GM21576 (cell line): ENCODE measurements at regions not wholly inside any gene's neighbourhood (a gene's known extent, or its start where the extent isn't known, plus 50 kb on each side); places are given as distances from the start of the nearest gene placed in this dataset.
"Not testable (repeated sequence)": the region's sequence is repeated elsewhere in the genome, so short reads cannot be mapped to it uniquely, and the experiment has no call there.

ENCODE experiments used
- ATAC-seq: cut with Tn5 transposase; IDR thresholded peaks from one replicate; pipeline ENCODE4 v1.9.1; 2021; ENCODE audit warnings: mild to moderate bottlenecking, moderate library complexity; ENCODE audit not compliant: unreplicated experiment

DNA sequence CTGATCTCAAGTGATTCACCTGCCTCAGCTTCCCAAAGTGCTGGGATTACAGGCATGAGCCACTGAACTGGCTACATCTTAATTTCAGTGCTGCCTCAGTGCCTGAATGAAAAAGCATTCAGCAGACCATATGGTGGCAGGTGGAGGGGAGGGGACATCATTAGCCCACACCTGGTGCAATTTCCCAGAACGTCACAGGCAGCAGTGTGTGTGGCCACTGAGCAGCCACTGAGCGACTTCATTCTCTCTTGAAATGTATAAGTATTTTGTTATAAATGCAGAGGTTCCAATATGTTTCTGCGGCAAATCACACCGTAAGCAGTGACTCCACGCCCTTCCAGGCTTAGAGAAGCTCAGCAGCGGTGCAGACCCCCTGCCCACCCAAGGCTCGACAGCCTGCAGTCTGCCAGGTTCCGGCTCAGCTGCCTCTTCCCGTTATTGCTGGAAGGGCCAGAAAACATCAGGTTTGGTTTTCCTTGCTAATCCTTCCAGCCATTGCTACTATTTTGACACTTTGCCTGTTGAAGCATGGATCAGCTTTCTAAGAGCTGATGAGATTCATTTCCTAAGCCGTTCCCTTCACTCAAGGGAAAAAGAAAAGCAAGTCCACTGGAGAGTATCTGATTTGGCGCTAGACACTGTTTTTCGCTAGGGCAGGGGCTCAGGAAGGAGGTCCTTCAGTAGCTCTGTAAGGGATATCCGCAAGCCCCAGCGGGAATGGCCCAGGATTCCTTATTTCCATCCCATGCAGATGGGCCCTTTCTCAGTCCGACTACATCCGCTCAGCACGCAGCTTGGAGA is 250.7 kb downstream of the VAPA start:
- ATAC-seq: no peak

DNA sequence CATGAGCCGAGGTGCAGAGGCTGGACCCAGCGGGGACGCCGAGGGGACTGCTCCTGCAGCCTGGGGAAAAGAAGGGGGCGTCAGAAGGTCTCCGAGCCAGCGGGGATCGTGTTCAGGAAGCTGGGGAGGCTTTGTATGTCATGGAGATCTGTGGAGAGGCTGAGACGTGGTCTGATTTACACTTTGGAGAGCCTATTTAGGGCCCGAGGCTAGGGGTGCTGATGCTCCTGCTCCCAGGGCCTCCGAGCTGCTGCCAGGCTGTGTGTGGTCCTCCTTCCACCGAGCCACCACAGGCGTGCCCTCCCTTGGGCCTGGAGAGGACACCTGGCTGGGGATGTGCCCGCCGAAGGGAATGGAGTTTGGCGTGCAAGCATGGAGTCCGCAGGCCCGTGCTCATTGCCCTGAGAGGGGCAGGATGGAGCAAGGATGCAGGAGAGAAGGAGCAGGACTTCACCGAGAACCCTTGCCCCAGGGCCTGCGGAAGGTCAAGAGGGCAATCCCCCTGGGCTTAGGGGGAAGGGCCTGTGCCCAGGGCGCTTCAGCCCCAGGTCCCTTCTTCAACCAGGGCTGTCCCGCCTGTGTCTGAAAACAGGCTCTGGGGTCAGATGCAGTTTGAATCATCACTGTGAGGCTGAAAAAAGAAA is 252.5 kb downstream of the VAPA start:
- ATAC-seq: no peak

DNA sequence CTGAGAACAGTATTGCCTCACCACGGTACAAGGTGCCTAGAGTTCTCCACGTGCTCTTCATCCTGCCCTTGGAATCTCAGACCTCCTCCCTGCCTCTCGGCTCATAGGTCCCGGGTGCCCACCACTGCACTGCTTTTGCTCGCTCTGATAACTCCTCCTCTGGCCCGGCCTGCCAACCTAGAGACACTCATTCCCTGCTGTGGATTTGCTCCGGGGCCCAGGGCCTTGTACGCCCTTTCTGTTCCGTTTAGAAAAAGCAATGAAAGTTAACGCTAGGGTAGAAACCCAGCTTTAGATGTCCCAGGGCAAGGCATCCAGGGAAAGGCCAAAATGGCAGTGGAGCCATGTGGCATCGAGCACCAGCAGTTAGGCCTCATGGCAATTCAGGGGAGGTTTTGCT is 253.9 kb downstream of the VAPA start:
- ATAC-seq: no peak

DNA sequence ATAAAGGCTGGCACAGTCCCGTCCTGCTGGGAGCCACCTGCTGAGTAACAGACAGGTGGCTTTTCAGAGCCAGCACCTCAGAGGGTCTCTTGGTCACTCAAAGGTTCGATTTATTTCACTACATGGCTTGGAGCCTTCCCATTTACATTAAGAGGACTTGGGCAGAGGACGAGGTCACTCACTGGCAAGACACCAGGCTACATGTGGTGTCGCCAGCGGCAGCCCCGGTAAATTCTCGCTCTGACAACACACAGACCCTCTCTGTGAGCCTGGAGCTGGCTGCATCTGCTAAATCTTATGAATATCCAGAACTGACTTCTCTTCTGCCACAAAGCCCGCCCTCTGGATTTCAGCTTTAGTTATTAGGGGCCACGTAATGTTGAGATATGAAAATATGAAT is 254.7 kb downstream of the VAPA start:
- ATAC-seq: no peak

DNA sequence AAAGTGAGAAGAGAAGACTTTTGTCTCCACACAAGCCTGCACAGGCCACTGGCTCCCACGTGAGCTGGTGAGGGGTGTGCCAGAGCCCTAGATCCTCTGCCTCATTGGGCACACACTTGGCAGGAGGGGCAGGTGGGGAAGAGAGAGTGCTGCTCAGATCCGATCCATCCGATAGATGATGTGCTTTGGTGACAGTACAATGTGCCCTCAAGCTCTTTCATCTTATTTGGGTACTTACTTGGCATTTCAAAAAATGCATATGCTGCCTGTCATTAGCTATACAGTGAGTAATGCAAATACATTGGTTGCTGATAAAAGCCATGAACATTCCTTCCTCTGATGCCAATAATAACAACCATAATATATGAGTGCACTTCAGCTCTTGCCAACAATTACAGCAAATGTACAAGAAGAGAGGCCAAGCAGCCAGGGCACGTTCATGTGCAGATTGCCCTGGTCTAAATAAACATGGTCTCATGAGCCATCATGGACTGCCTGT is 255.3 kb downstream of the VAPA start:
- no peak for ATAC-seq

DNA sequence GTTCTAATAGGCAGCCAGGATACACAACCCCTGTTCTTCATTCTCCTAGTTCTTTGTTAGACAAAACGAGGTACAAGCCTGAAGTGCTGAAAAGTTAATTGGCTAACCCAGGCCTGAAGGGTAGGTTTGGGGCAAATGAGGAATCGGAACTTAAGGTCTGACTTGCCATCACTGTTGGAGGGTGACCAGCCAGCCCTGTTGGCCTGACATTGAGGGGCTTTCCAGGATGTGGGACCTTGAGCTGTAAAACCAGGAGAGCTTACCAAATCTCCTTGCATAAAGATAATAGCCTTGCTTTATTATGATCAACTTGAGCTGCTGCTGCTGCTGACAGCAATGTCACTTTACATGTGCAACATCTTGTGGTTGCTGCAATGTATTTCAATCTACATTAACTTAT is 256.0 kb downstream of the VAPA start:
- ATAC-seq: no peak

DNA sequence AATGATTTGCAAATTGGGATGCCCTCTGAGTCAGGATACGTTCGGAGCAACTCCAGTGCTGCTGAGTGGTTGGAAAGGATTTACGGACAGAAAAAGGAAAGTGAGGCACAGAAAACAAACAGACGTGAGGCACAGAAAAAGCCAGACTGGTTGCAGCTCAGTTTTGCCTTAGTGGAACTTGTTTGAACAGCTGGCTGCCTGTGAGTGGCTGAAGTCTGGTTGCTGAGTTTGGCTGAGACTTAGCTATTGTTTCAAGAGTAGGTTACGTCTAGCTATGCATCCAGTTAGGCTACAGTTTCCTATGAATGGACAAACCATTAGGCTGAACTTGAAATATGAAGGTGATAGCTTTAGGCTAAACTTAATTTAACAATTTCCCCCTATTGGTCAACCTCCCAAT is 256.6 kb downstream of the VAPA start:
- ATAC-seq: no peak

DNA sequence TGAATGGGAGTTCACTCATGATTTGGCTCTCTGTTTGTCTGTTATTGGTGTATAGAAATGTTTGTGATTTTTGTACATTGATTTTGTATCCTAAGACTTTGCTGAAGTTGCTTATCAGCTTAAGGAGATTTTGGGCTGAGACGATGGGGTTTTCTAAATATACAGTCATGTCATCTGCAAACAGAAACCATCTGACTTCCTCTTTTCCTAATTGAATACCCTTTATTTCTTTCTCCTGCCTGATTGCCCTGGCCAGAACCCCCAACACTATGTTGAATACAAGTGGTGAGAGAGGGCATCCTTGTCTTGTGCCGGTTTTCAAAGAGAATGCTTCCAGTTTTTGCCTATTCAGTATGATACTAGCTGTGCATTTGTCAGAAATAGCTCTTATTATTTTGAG is 261.5 kb downstream of the VAPA start:
- ATAC-seq: not testable (repeated sequence)

DNA sequence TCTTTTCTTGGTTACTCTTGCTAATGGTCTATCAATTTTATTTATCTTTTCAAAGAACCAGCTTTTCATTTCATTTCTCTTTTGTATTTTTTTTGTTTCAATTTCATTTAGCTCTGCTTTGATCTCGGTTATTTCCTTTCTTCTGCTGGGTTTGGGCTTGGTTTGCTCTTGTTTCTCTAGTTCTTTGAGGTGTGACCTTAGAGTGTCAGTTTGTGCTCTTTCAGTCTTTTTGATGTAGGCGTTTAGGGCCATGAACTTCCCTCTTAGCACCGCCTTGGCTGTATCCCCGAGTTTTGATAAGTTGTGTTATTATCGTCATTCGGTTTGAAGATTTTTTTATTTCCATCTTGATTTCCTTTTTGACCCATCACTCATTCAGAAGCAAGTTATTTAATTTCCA is 265.5 kb downstream of the VAPA start:
- ATAC-seq: not testable (repeated sequence)

DNA sequence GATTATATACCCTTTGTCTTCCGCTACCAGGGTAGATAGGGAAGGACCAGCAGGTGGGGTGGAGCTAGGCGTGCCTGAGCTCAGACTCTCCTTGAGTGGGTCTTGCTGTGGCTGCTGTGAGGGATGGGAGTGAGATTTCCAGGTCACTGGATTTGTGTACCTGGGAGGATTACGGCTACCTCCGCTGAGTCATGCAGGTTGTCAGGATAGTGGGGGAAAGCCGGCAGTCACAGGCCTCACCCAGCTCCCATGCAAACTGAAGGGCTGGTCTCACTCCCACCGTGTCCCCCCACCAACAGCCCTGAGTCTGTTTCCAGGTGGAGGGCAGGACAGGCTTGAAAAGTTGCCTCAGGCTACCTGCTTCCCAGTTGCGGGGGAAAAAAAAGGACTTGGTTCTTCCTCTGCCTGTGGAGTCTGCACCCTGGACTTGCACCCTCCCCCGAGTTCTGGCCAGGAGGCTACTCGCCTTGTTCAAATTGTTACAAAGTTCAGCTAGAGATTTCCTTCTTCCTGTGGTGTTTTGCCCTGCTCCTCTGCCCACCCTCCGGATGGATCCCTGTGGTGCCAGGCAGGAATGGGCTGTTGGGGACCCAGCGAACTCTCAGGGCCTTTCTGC is 268.3 kb downstream of the VAPA start:
- ATAC-seq: no peak

DNA sequence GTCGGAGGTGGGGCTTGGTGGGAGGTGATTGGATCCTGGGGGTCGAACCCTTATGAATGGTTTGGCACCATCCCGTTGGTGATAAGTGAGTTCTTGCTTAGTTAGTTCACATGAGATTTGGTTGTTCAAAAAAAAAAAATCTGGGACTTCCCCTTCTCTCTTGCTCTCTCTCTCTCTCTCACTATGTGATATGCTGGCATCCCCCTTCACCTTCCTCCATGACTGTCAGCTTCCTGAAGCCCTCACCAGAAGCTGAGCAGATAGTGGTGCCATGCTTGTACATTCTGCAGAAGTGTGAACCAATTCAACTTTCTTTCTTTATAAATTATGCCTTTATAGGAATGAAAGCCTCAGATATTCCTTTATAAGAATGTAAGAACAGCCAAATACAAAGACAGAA is 269.7 kb upstream of the APCDD1 start:
- no peak for ATAC-seq

DNA sequence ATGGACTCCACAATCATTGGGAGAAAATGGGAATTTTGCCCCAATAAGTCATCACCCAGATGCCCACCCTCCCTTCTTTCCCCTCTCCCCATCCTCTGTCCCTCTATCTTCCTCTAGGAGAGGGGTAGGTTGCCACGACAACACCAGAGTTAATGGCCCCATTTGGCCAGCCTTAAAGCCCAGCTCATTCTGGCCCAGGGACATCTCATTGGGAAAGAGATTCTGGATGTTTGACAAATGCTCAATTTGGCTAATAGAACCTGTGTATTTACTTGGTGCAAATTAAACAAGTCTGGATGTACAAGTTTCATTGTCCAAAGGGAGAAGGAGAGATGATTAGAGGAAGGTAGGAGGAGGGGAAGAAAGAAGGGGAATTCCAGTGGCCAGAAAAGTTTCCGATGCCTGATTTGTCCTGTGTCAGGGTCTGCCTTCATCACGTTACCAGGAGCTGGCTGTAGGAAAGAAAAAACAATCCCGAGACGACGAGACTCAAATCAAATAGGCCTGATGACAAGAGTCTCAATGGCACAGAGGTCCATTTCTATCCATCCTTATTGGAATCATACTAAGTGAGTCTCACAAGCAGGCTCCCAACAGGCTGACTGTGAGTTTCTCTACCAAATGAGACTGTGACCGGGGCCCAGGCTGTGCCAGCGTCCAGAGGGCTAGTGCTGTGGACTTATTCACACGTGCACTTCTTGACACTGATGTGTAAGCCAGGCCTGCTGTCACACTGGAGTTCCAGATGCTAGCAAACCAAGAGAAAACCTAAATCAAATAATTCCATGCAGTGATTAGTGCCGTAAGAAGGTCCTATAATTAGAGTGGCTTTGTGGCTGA is 265.2 kb upstream of the APCDD1 start:
- no peak for ATAC-seq

DNA sequence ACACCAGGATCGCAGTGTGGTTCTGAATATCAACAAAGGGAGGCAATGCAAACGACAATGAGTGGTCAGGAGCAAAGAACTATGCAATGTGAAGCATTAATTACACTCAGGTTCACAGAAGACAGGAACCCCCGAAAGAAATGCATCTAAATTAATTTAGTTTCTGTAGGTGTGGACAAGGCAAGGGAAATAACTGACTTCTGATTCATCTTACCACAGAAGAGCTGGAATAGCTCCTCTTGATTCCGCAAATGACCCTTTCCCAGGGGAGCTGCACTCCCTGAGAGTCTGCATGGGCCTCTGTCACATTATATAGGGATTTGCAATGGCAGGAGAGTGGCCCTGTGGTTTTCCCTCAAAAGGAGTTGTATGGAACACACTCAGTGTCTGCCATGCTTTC is 263.9 kb upstream of the APCDD1 start:
- no peak for ATAC-seq

DNA sequence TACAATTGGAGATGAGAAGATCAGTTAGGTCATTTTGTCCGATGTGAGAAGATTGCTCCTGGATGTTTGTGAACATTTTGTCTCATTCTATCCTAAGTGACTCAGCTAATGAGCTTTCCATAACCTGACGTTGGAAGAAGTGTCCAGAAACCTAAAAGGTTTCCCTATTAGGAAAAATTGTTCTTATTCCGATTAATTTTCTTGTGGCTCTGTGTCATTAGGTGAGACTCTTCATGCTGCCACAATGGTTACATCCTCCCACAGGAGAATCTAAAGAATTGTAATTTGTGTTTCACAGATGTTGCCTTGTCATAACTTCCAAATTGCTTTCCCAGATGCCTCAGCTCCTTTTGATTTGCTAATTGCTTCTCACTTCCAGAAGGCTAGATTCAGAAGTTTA is 261.0 kb upstream of the APCDD1 start:
- no peak for ATAC-seq

DNA sequence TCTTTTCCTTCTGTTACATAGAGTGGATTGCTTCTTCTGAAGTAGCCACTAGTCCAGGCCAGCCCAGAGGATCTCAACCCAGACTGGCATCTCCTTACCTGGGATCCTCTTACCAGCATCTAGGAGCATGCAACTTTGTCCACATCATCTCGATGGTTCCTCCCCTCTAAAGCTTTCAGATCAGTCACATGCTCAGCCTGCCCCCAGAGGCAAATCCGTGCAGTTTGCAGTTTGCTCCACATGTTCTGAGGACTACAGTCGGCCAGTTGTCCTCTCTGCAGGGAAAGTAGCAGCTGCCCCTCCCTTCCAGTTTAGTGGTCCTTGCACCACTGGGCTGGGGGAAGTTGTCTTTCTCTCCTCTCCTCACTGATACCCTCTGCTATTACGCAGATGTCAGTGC is 259.8 kb upstream of the APCDD1 start:
- no peak for ATAC-seq

DNA sequence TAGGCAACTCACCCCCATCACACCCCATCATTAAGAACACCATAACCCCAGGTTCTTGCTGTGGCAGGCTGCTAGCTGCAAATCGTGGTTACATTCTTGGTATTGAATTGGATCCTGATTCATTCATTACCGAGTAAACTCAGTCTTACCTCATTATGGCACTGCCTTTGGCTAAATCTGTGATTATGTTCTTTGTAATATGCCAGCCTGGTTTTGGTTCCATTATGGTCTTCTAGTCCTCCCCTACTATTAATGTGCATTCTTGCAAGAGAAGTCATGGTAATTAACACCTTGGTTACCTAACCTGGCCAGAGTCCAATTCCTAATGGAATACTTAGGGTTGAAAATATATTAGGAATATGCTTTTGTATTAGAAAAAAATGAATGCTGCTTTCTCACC is 258.9 kb upstream of the APCDD1 start:
- no peak for ATAC-seq

DNA sequence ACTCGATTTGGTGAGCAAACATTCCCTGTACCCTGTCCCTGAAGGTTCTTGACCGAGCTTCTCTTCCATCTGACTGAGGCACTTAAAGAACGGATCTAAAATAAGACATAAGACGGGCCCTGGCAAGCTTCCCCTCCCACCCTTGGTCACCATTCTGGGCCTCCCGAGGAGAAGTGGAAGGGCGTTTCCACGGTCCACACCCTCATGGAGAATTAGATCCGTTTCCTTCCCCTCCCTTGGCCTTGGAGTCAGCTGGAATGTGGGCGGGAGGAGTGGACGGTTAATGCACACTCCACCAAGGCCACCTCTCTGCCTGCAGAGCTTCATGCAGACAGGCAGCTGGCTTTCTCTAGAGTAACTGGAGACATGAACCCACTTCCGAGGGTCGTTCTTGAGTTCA is 257.3 kb upstream of the APCDD1 start:
- ATAC-seq: no peak

DNA sequence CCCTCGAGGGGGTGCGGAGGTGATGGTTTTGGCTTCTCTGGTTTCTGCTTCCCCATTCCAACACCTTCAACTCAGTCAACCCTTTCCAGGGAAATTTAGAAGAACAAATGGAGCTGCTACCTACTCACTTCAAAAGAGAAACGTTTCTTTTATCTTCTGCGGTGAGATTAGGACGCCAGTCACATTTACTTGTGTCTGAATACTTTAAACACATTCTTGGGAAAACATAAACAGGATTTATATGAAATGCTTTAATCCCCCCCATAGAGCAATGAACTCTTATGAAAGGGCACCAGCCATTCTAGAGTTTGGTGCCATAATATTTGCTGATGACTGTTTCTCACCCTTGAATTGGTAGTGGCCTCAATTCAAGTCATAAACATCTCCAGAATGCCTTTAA is 253.2 kb upstream of the APCDD1 start:
- no peak for ATAC-seq

DNA sequence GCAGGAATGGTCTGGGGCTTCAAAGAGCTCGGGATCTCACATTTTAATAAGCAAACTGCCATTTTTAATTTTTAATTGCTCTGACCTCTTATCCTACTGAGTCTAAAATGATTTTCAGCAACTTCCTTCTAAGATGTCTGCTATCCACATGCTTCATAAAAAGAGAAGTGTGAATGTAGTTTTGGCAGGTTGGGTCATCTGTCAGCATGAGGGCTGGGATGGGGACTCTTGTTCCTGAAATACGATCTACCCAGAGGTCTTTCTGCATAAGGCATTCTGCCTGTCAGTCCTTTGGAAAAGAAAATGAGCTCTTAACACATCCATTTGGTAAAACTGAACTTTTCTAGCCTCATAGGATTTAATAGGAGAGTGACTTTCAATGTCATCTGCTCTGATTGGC is 252.8 kb upstream of the APCDD1 start:
- no peak for ATAC-seq

DNA sequence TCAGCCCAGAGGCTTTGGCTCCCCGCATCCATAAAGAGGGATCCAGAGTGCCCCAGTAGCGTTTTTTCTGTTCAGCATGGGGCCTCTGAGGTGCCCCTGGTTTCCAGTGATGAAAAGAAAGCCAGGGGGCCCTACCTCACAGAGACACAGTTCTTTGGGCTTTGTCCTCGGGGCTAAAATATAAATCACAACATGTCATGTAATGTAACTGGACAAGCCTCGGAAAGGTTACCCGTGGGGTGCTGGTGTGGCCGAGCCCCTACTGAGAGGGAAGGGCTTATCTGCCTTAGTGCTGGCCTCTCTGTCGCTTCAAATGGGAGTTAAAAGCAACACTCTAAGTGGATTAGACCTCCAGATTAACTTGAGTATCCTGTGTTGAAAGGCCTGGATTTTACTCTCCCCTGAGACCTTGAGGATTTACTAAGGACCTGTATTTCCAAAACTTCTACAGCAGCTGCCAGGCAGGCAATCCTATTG is 251.6 kb upstream of the APCDD1 start:
- ATAC-seq: no peak

DNA sequence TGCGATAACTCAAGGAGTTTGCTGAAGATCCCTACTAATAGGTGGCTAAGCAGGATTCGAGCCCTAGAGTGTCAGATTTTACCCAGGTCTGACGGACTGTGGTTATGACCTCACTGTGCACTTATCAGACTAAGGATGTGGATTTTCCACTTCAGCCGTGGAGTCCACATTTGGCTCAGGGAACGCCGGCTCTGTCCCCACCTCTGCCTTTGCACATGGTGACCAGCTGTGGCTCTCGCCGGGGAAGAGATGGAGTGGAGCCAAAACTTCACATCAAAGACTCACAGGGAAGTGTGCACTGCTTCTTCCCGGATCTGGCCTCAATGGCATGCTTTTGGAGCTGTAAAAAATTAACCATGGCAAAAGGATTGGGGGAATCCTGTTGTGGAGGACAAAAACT is 249.3 kb upstream of the APCDD1 start:
- no peak for ATAC-seq
